ENCODE measurements at regions not wholly inside any gene's neighbourhood (a gene's known extent, or its start where the extent isn't known, plus 50 kb on each side); places are given as distances from the start of the nearest gene placed in this dataset.

GRCh38 chr5:67827541-67827940 lies 388.0 kb upstream of the PIK3R1 start:
- Mint-ChIP-seq H3K27me3 (peaks cover 25% of the 10 kb centered on the region), H3K36me3 (ENCODE audit: low read depth) (no peaks in the 10 kb centered on the region), H3K4me3 (no peak overlapping the region), H3K27ac (no peak overlapping the region), H3K4me1 (peaks cover 6% of the 10 kb centered on the region)
- DNase-seq (no peak), ATAC-seq (no peak)
- no peaks in the 10 kb centered on the region for H3K9me3 ChIP-seq (ENCODE audit: control insufficient read depth, low read length, poor library complexity, severe bottlenecking)

- ATAC-seq: no peak
- no peaks in the 10 kb centered on the region for H3K9me3 ChIP-seq (ENCODE audit: control insufficient read depth, low read length, poor library complexity, severe bottlenecking)
- H3K4me3 Mint-ChIP-seq: no peak overlapping the region
- no peaks in the 10 kb centered on the region for H3K36me3 Mint-ChIP-seq (ENCODE audit: low read depth)
- no peak overlapping the region for H3K27ac Mint-ChIP-seq
- H3K27me3 Mint-ChIP-seq: peaks cover 15% of the 10 kb centered on the region
- peaks cover 3% of the 10 kb centered on the region for H3K4me1 Mint-ChIP-seq
- no peak for DNase-seq
Observed at GRCh38 chr5:67824852-67825251, 390.7 kb upstream of the PIK3R1 start.

GRCh38 chr5:67817652-67818051 lies 397.9 kb upstream of the PIK3R1 start:
- DNase-seq (no peak), ATAC-seq (no peak)
- H3K36me3 Mint-ChIP-seq (ENCODE audit: low read depth): no peaks in the 10 kb centered on the region
- H3K4me1 Mint-ChIP-seq: no peaks in the 10 kb centered on the region
- no peak overlapping the region for H3K4me3 Mint-ChIP-seq
- H3K27me3 Mint-ChIP-seq: peaks cover 7% of the 10 kb centered on the region
- H3K27ac Mint-ChIP-seq: no peak overlapping the region
- no peaks in the 10 kb centered on the region for H3K9me3 ChIP-seq (ENCODE audit: control insufficient read depth, low read length, poor library complexity, severe bottlenecking)

- DNase-seq: no peak
- peaks cover 17% of the 10 kb centered on the region for H3K27me3 Mint-ChIP-seq
- no peak overlapping the region for H3K4me3 Mint-ChIP-seq
- H3K36me3 Mint-ChIP-seq (ENCODE audit: low read depth): no peaks in the 10 kb centered on the region
- no peaks in the 10 kb centered on the region for H3K4me1 Mint-ChIP-seq
- H3K9me3 ChIP-seq (ENCODE audit: control insufficient read depth, low read length, poor library complexity, severe bottlenecking): no peaks in the 10 kb centered on the region
- ATAC-seq: no peak
- H3K27ac Mint-ChIP-seq: no peak overlapping the region
Observed at GRCh38 chr5:67816456-67816855, 399.1 kb upstream of the PIK3R1 start.

- ATAC-seq (no peak), DNase-seq (no peak)
- H3K9me3 ChIP-seq (ENCODE audit: control insufficient read depth, low read length, poor library complexity, severe bottlenecking): no peaks in the 10 kb centered on the region
- Mint-ChIP-seq H3K4me1 (no peaks in the 10 kb centered on the region), H3K27ac (no peak overlapping the region), H3K27me3 (peaks cover 21% of the 10 kb centered on the region), H3K4me3 (no peak overlapping the region), H3K36me3 (ENCODE audit: low read depth) (no peaks in the 10 kb centered on the region)
Observed at GRCh38 chr5:67815455-67816391, 399.8 kb upstream of the PIK3R1 start.

GRCh38 chr5:67814569-67815311 lies 400.8 kb upstream of the PIK3R1 start:
- Mint-ChIP-seq H3K27me3 (peaks cover 21% of the 10 kb centered on the region), H3K4me3 (no peak overlapping the region), H3K27ac (no peak overlapping the region), H3K4me1 (no peaks in the 10 kb centered on the region), H3K36me3 (ENCODE audit: low read depth) (no peaks in the 10 kb centered on the region)
- DNase-seq: no peak
- H3K9me3 ChIP-seq (ENCODE audit: control insufficient read depth, low read length, poor library complexity, severe bottlenecking): no peaks in the 10 kb centered on the region
- ATAC-seq: no peak

- Mint-ChIP-seq H3K4me3 (no peak overlapping the region), H3K4me1 (no peaks in the 10 kb centered on the region), H3K27me3 (peaks cover 21% of the 10 kb centered on the region), H3K36me3 (ENCODE audit: low read depth) (no peaks in the 10 kb centered on the region), H3K27ac (no peak overlapping the region)
- ATAC-seq (no peak), DNase-seq (no peak)
- no peaks in the 10 kb centered on the region for H3K9me3 ChIP-seq (ENCODE audit: control insufficient read depth, low read length, poor library complexity, severe bottlenecking)
Observed at GRCh38 chr5:67813877-67814539, 401.5 kb upstream of the PIK3R1 start.

GRCh38 chr5:67809589-67809988 lies 406.0 kb upstream of the PIK3R1 start:
- Mint-ChIP-seq H3K36me3 (ENCODE audit: low read depth) (no peaks in the 10 kb centered on the region), H3K4me1 (peaks cover 5% of the 10 kb centered on the region), H3K27me3 (peaks cover 25% of the 10 kb centered on the region), H3K27ac (no peak overlapping the region), H3K4me3 (no peak overlapping the region)
- no peaks in the 10 kb centered on the region for H3K9me3 ChIP-seq (ENCODE audit: control insufficient read depth, low read length, poor library complexity, severe bottlenecking)
- ATAC-seq (no peak), DNase-seq (no peak)

- H3K36me3 Mint-ChIP-seq (ENCODE audit: low read depth): no peaks in the 10 kb centered on the region
- H3K27me3 Mint-ChIP-seq: peaks cover 24% of the 10 kb centered on the region
- ATAC-seq (no peak), DNase-seq (no peak)
- H3K4me1 Mint-ChIP-seq: peaks cover 5% of the 10 kb centered on the region
- no peak overlapping the region for H3K4me3 Mint-ChIP-seq
- no peaks in the 10 kb centered on the region for H3K9me3 ChIP-seq (ENCODE audit: control insufficient read depth, low read length, poor library complexity, severe bottlenecking)
- no peak overlapping the region for H3K27ac Mint-ChIP-seq
Observed at GRCh38 chr5:67808340-67808739, 407.2 kb upstream of the PIK3R1 start.

GRCh38 chr5:67807439-67807888 lies 408.1 kb upstream of the PIK3R1 start:
- H3K9me3 ChIP-seq (ENCODE audit: control insufficient read depth, low read length, poor library complexity, severe bottlenecking): no peaks in the 10 kb centered on the region
- ATAC-seq (no peak), DNase-seq (no peak)
- no peak overlapping the region for H3K4me3 Mint-ChIP-seq
- H3K36me3 Mint-ChIP-seq (ENCODE audit: low read depth): no peaks in the 10 kb centered on the region
- H3K27me3 Mint-ChIP-seq: peaks cover 23% of the 10 kb centered on the region
- H3K4me1 Mint-ChIP-seq: peaks cover 5% of the 10 kb centered on the region
- H3K27ac Mint-ChIP-seq: no peak overlapping the region

GRCh38 chr5:67806654-67807438 lies 408.7 kb upstream of the PIK3R1 start:
- H3K36me3 Mint-ChIP-seq (ENCODE audit: low read depth): no peaks in the 10 kb centered on the region
- H3K27me3 Mint-ChIP-seq: peaks cover 17% of the 10 kb centered on the region
- H3K9me3 ChIP-seq (ENCODE audit: control insufficient read depth, low read length, poor library complexity, severe bottlenecking): no peaks in the 10 kb centered on the region
- no peak for DNase-seq
- peaks cover 5% of the 10 kb centered on the region for H3K4me1 Mint-ChIP-seq
- no peak overlapping the region for H3K4me3 Mint-ChIP-seq
- ATAC-seq: no peak
- H3K27ac Mint-ChIP-seq: no peak overlapping the region

GRCh38 chr5:67805666-67806348 lies 409.7 kb upstream of the PIK3R1 start:
- Mint-ChIP-seq H3K27ac (no peak overlapping the region), H3K36me3 (ENCODE audit: low read depth) (no peaks in the 10 kb centered on the region), H3K4me3 (no peak overlapping the region), H3K4me1 (peaks cover 5% of the 10 kb centered on the region), H3K27me3 (peaks cover 17% of the 10 kb centered on the region)
- no peaks in the 10 kb centered on the region for H3K9me3 ChIP-seq (ENCODE audit: control insufficient read depth, low read length, poor library complexity, severe bottlenecking)
- DNase-seq (no peak), ATAC-seq (no peak)
